HCT116 (cell line): ENCODE measurements at regions not wholly inside any gene's neighbourhood (a gene's known extent, or its start where the extent isn't known, plus 50 kb on each side); places are given as distances from the start of the nearest gene placed in this dataset.
A peak's percentile ranks its signal among the peaks of the same experiment; 100 is the strongest.

ENCODE experiments used
- ATAC-seq: fragments of 200-7000 bp; cut with Tn5 transposase; 2 replicates; pipeline ENCODE4 v1.9.1; 2020; ENCODE audit warnings: mild to moderate bottlenecking, moderate library complexity
- BruUV-seq: library from RNA; stranded (reverse); fragments of 400-500 nt; replicated peaks from 2 replicates; lab custom pipeline; 2021; lab: Mats Ljungman, UMichigan
- CTCF ChIA-PET: fragments of 300-600 bp; sonication (Branson Sonifier 250); formaldehyde crosslinking; loops from one replicate; lab custom pipeline; 2021; ENCODE audit warnings: antibody characterized with exemption; lab: Charles Lee
- POLR2A ChIA-PET: fragments of 300-600, 350-600 bp; sonication (Branson Sonifier 250); formaldehyde crosslinking; loops from one replicate; lab custom pipeline; 2021; ENCODE audit warnings: antibody characterized with exemption; lab: Charles Lee
- RAD21 ChIA-PET, 2 experiments: fragments of 300-600 bp; sonication (Branson Sonifier 250); formaldehyde crosslinking; loops; one replicate each; lab custom pipeline; 2023; ENCODE audit warnings: low total read pairs in 2 of 2; ENCODE audit not compliant: uncharacterized antibody in 2 of 2, unreplicated experiment in 2 of 2, low non-redundant PET in 1 of 2; lab: Charles Lee
- DNase-seq: peaks from one replicate; pipeline ENCODE4 v3.0.0-alpha.2; 2010; ENCODE audit warnings: low read depth, low spot score
- H2AFZ ChIP-seq: fragments of 200-600 bp; shearing (Covaris generic), sonication (generic); 2 replicates; pipeline ENCODE4 v1.6.1; 2017; ENCODE audit warnings: low read depth, mixed run types, mixed read lengths, antibody characterized with exemption, low read length; ENCODE audit not compliant: poor library complexity, severe bottlenecking
- H3K27ac ChIP-seq: 2 replicates; pipeline ENCODE4 v1.5.1; 2012; ENCODE audit warnings: low read depth, low read length
- H3K27me3 ChIP-seq: fragments of 200-600 bp; sonication (generic); 2 replicates; pipeline ENCODE4 v1.6.1; 2016; ENCODE audit warnings: mixed run types, low read length, mixed read lengths; ENCODE audit not compliant: insufficient read depth
- H3K36me3 ChIP-seq, 2 experiments: fragments of 200-500 bp in 1 of 2; fragments of 200-600 bp in 1 of 2; sonication (Bioruptor generic) in 1 of 2; sonication (generic) in 1 of 2; 2 replicates each; pipeline versions ENCODE4 v1.5.1 to v1.6.1; 2014 to 2016; ENCODE audit warnings: low read length in 2 of 2, inconsistent platforms in 1 of 2, mixed read lengths in 1 of 2, mixed run types in 1 of 2; ENCODE audit not compliant: insufficient read depth in 2 of 2, control insufficient read depth in 1 of 2
- H3K4me1 ChIP-seq, 2 experiments: fragments of 200-600 bp in 1 of 2; sonication (generic) in 1 of 2; 2 replicates each; pipeline versions ENCODE4 v1.5.1 to v1.6.1; 2012 to 2017; ENCODE audit warnings: low read length in 2 of 2, inconsistent platforms in 1 of 2, mild to moderate bottlenecking in 1 of 2, mixed read lengths in 1 of 2, mixed run types in 1 of 2, moderate library complexity in 1 of 2; ENCODE audit not compliant: insufficient read depth in 2 of 2, control insufficient read depth in 1 of 2
- H3K4me2 ChIP-seq: fragments of 200-600 bp; sonication (generic); 2 replicates; pipeline ENCODE4 v1.6.1; 2017; ENCODE audit warnings: mixed run types, low read length, mixed read lengths
- H3K4me3 ChIP-seq, 2 experiments: fragments of 200-600 bp in 1 of 2; sonication (generic) in 1 of 2; replicated peaks in 1 of 2; 2 replicates each; pipeline ENCODE4 v1.5.1; 2011 to 2016; ENCODE audit warnings: low read length in 2 of 2, control low read depth in 1 of 2, low read depth in 1 of 2, mild to moderate bottlenecking in 1 of 2, mixed read lengths in 1 of 2, mixed run types in 1 of 2
- H3K79me2 ChIP-seq: fragments of 200-600 bp; sonication (generic); 2 replicates; pipeline ENCODE4 v1.6.1; 2017; ENCODE audit warnings: mild to moderate bottlenecking, mixed run types, low read length, moderate library complexity, mixed read lengths; ENCODE audit not compliant: insufficient read depth
- H3K9ac ChIP-seq: fragments of 200-600 bp; sonication (generic); 2 replicates; pipeline ENCODE4 v1.6.1; 2016; ENCODE audit warnings: low read length, mixed read lengths
- H3K9me2 ChIP-seq: fragments of 200-600 bp; sonication (generic), shearing (Covaris generic); 2 replicates; pipeline ENCODE4 v1.6.1; 2017; ENCODE audit warnings: mixed run types, mild to moderate bottlenecking, moderate library complexity; ENCODE audit not compliant: insufficient read depth
- H3K9me3 ChIP-seq, 2 experiments: fragments of 200-500 bp in 1 of 2; fragments of 200-600 bp in 1 of 2; sonication (Bioruptor generic) in 1 of 2; sonication (generic) in 1 of 2; 2 replicates each; pipeline ENCODE4 v1.6.1; 2014 to 2017; ENCODE audit warnings: low read length in 2 of 2, mixed read lengths in 2 of 2, inconsistent platforms in 1 of 2, low read depth in 1 of 2, mild to moderate bottlenecking in 1 of 2, mixed run types in 1 of 2, moderate library complexity in 1 of 2; ENCODE audit not compliant: control insufficient read depth in 1 of 2, insufficient read depth in 1 of 2
- H4K20me1 ChIP-seq: fragments of 200-600 bp; sonication (generic), shearing (Covaris generic); 2 replicates; pipeline ENCODE4 v1.6.1; 2017; ENCODE audit warnings: mixed run types, mild to moderate bottlenecking, moderate library complexity; ENCODE audit not compliant: insufficient read depth
- ATF3 ChIP-seq: IDR thresholded peaks from 2 replicates; pipeline ENCODE4 v1.6.1; 2012
- CBX3 ChIP-seq: IDR thresholded peaks from 2 replicates; pipeline ENCODE4 v1.6.1; 2012; ENCODE audit warnings: low read depth
- CEBPB ChIP-seq: IDR thresholded peaks from 2 replicates; pipeline ENCODE4 v1.6.1; 2012; ENCODE audit warnings: low read depth
- CTCF ChIP-seq, 3 experiments: fragments of 200-600 bp in 1 of 3; sonication (generic) in 1 of 3; IDR thresholded peaks in 2 of 3; conservative IDR thresholded peaks in 1 of 3; 2 replicates each; pipeline ENCODE4 v1.5.1; 2012 to 2017; ENCODE audit warnings: low read depth in 2 of 3, low read length in 2 of 3, antibody characterized with exemption in 1 of 3, borderline replicate concordance in 1 of 3, control low read depth in 1 of 3, mild to moderate bottlenecking in 1 of 3, mixed read lengths in 1 of 3, mixed run types in 1 of 3, moderate library complexity in 1 of 3; ENCODE audit not compliant: insufficient read depth in 1 of 3
- EGR1 ChIP-seq: IDR thresholded peaks from 2 replicates; pipeline ENCODE4 v1.6.1; 2012; ENCODE audit warnings: low read depth
- ELF1 ChIP-seq: IDR thresholded peaks from 2 replicates; pipeline ENCODE4 v1.6.1; 2012; ENCODE audit warnings: low read depth, borderline replicate concordance
- EZH2 ChIP-seq: fragments of 200-600 bp; sonication (generic); IDR thresholded peaks from 2 replicates; pipeline ENCODE4 v1.6.1; 2017; ENCODE audit warnings: antibody characterized with exemption, mixed run types
- EZH2phosphoT487 ChIP-seq: fragments of 200-600 bp; IDR thresholded peaks from 2 replicates; pipeline ENCODE4 v1.6.1; 2018; ENCODE audit warnings: antibody characterized with exemption, borderline replicate concordance
- FOSL1 ChIP-seq: IDR thresholded peaks from 2 replicates; pipeline ENCODE4 v1.6.1; 2012; ENCODE audit warnings: low read depth
- JUND ChIP-seq: IDR thresholded peaks from 2 replicates; pipeline ENCODE4 v1.6.1; 2012
- MAX ChIP-seq: IDR thresholded peaks from 2 replicates; pipeline ENCODE4 v1.6.1; 2012
- POLR2A ChIP-seq: IDR thresholded peaks from 2 replicates; pipeline ENCODE4 v1.7.0; 2011; ENCODE audit warnings: borderline replicate concordance; ENCODE audit not compliant: insufficient read depth, insufficient read length; ENCODE audit errors: extremely low read depth
- POLR2AphosphoS5 ChIP-seq: IDR thresholded peaks from 2 replicates; pipeline ENCODE4 v1.6.1; 2011; ENCODE audit warnings: mild to moderate bottlenecking, low read depth, low read length, moderate library complexity
- REST ChIP-seq: IDR thresholded peaks from 2 replicates; pipeline ENCODE4 v1.6.1; 2012; ENCODE audit warnings: low read depth
- SIN3A ChIP-seq: IDR thresholded peaks from 2 replicates; pipeline ENCODE4 v1.6.1; 2012; ENCODE audit warnings: low read depth
- SP1 ChIP-seq: IDR thresholded peaks from 2 replicates; pipeline ENCODE4 v1.6.1; 2012; ENCODE audit warnings: low read depth
- TCF7L2 ChIP-seq: IDR thresholded peaks from 2 replicates; pipeline ENCODE4 v1.7.0; 2011; ENCODE audit warnings: borderline replicate concordance, inconsistent platforms; ENCODE audit not compliant: insufficient read depth, insufficient read length; ENCODE audit errors: extremely low read depth
- YY1 ChIP-seq: IDR thresholded peaks from 2 replicates; pipeline ENCODE4 v1.6.1; 2011; ENCODE audit warnings: low read length, low read depth, moderate library complexity, mild to moderate bottlenecking; ENCODE audit not compliant: insufficient replicate concordance; ENCODE audit errors: extremely low read depth
- ZBTB33 ChIP-seq: IDR thresholded peaks from 2 replicates; pipeline ENCODE4 v1.6.1; 2011; ENCODE audit warnings: mild to moderate bottlenecking, low read length, moderate library complexity; ENCODE audit not compliant: insufficient replicate concordance; ENCODE audit errors: extremely low read depth
- ZFX ChIP-seq: fragments of 450-650 bp; IDR thresholded peaks from 2 replicates; pipeline ENCODE4 v1.6.1; 2017
- ZNF274 ChIP-seq: fragments of 200-500 bp; sonication (Bioruptor generic); IDR thresholded peaks from 2 replicates; pipeline ENCODE4 v1.6.1; 2014; ENCODE audit warnings: mild to moderate bottlenecking, low read depth, low read length, inconsistent platforms
- intact Hi-C: fragments of 100-400 bp; cut with micrococcal nuclease; formaldehyde crosslinking; loops from 2 replicates; pipeline ENCODE4 v1.10.0; 2022

- POLR2A ChIA-PET: no interaction called here
- no peak overlapping the region for H3K9ac ChIP-seq
- CTCF ChIA-PET: interaction anchor here (1.2 kb wide), 1 partner anchor 301 kb away, joined by 3 read pairs; no protein-coding TSS in a partner anchor
- DNase-seq: peak; percentile 3
- H3K4me3 ChIP-seq: no peak overlapping the region
- H3K9me3 ChIP-seq: no peaks in the 10 kb centered on the region
- no peaks in the 10 kb centered on the region for H4K20me1 ChIP-seq
- no peaks in the 10 kb centered on the region for H3K9me2 ChIP-seq
- H3K79me2 ChIP-seq: no peaks in the 10 kb centered on the region
- no peaks in the 10 kb centered on the region for H3K27me3 ChIP-seq
- intact Hi-C loops: no loop called here
- H3K4me2 ChIP-seq: no peak overlapping the region
- no peaks in the 10 kb centered on the region for H3K36me3 ChIP-seq
- H3K27ac ChIP-seq: no peak overlapping the region
- no TSS peak for BruUV-seq
- H3K4me1 ChIP-seq: peaks cover 0 to 14% of the 10 kb centered on the region in 2 experiments; a peak in 2 of 4 replicates
- no peak; the same call in 1 of the 2 replicates for ATAC-seq
- no peak overlapping the region for H2AFZ ChIP-seq
- RAD21 ChIA-PET: interaction anchor here in 1 of 2 experiments (0.6 kb wide), 1 partner anchor 256 kb away, joined by 3 read pairs; no protein-coding TSS in a partner anchor
- TF ChIP-seq ZFX: no peak
- no peak for TF ChIP-seq POLR2A
- no peak for TF ChIP-seq ZNF274
- no peak for TF ChIP-seq EZH2
- no peak for TF ChIP-seq ELF1
- TF ChIP-seq ZBTB33: no peak
- no peak for TF ChIP-seq EGR1
- peak; percentile 54 for TF ChIP-seq JUND
- peak; percentile 43 for TF ChIP-seq FOSL1
- TF ChIP-seq CBX3: peak; percentile 21; the same call in 1 of the 2 replicates
- TF ChIP-seq EZH2phosphoT487: no peak
- no peak for TF ChIP-seq CEBPB
- TF ChIP-seq MAX: peak; percentile 43; the same call in 1 of the 2 replicates
- no peak for TF ChIP-seq CTCF (IDR thresholded peaks at IDR 0.05 in 2 of 3, conservative IDR thresholded peaks at IDR 0.05 in 1 of 3; ENCODE audit: borderline replicate concordance in 1 of 3, insufficient read depth in 1 of 3, low read depth in 2 of 3, low read length in 2 of 3)
- no peak for TF ChIP-seq YY1
- TF ChIP-seq TCF7L2: no peak
- TF ChIP-seq SP1: peak; percentile 33; the same call in 1 of the 2 replicates
- TF ChIP-seq REST: no peak
- TF ChIP-seq POLR2AphosphoS5: no peak
- no peak for TF ChIP-seq SIN3A
- no peak for TF ChIP-seq ATF3
These were observed 95.5 kb upstream of the MARK1 start for GRCh38 chr1:220432408-220432807.
